ENCODE measurements at regions not wholly inside any gene's neighbourhood (a gene's known extent, or its start where the extent isn't known, plus 50 kb on each side); places are given as distances from the start of the nearest gene placed in this dataset.

DNA sequence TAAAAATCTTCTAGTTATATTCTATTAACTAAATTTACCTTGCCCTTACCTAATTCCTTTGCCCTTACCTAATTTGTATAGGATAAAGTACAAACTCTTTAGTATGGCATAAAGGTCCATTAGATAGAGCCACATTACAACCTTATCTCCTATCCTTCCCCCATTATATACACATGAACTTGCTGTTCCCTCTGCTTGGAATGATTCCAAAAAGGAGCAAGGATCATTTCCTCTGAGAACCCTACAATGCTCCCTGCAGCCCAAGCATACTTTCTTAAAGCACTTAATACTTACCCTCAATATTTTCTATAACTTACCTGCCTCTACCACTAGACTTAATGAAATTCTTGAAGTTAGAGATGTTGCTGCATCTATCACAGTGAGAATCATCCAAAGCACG, 118.9 kb upstream of the CCDC54 start:
- no peak for DNase-seq (ENCODE audit: low read depth)
- TF ChIP-seq CTCF (IDR thresholded peaks at IDR 0.05; ENCODE audit: insufficient read depth, low read depth, low read length), result no peak
- CTCF ChIA-PET, result interaction anchor here (2.2 kb wide), 1 partner anchor 172 kb away, joined by 7 read pairs; no protein-coding TSS in a partner anchor
- Histone ChIP-seq H3K36me3 (ENCODE audit: control insufficient read depth, insufficient read depth, low read length) (no peaks in the 10 kb centered on the region), H3K27me3 (ENCODE audit: control insufficient read depth, insufficient read depth, low read length) (no peaks in the 10 kb centered on the region), H3K4me3 (ENCODE audit: low read depth, low read length) (no peak overlapping the region)
- POLR2A ChIA-PET, result no interaction called here

GRCh38 chr3:107260207-107260606, 117.0 kb upstream of the CCDC54 start:
- ChIA-PET CTCF (interaction anchor here (1.1 to 2.2 kb wide), 5 partner anchors 8 to 170 kb away, joined by 4 to 14 read pairs (median 7); no protein-coding TSS in a partner anchor), POLR2A (interaction anchor here (0.6 kb wide), 1 partner anchor 441 kb away, joined by 3 read pairs; no protein-coding TSS in a partner anchor)
- H3K36me3 ChIP-seq (ENCODE audit: control insufficient read depth, insufficient read depth, low read length), result no peaks in the 10 kb centered on the region
- no peak for TF ChIP-seq CTCF (IDR thresholded peaks at IDR 0.05; ENCODE audit: insufficient read depth, low read depth, low read length)
- H3K27me3 ChIP-seq (ENCODE audit: control insufficient read depth, insufficient read depth, low read length), result no peaks in the 10 kb centered on the region
- no peak overlapping the region for H3K4me3 ChIP-seq (ENCODE audit: low read depth, low read length)
- no peak for DNase-seq (ENCODE audit: low read depth)

DNA sequence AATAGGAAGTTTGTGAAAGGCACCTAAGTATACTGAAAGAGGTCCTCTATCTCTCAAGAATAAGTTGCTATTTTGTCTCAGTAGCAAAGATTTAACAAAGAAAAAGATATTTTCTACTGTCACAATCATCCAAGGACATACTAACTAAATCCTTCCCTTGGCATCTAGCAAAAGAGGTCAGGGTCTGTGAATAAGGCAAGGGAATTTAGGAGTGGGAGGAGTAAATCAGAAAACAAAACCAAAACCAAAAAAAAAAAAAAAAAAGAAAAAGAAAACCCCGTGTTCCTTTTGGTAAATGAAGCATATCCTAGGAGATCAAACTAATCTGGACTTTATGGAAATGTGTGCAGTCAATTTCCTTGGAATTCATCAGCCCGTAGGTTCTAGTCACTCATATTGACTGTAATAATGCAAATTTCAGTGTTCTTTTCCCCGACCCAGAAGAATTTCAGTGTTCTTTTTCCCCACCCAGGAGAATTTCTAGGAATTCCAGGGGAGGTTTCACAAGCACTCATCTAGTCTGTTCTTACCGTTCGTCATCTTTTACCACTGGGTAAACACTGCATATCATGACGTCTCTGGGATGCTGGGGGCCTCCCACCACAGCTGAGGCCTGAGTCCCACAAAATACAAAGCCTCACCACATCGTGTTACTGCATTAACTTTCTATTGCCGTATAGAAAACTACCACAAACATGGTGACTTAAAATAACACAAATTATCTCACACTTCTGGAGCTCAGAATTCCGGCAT, 113.8 kb upstream of the CCDC54 start:
- no peaks in the 10 kb centered on the region for H3K36me3 ChIP-seq (ENCODE audit: control insufficient read depth, insufficient read depth, low read length)
- no peak overlapping the region; the same call in 1 of the 2 replicates for H3K4me3 ChIP-seq (ENCODE audit: low read depth, low read length)
- ChIA-PET POLR2A (no interaction called here), CTCF (interaction anchor here (1.3 kb wide), 1 partner anchor 8 kb away, joined by 7 read pairs; no protein-coding TSS in a partner anchor)
- DNase-seq (ENCODE audit: low read depth), result no peak
- TF ChIP-seq CTCF (IDR thresholded peaks at IDR 0.05; ENCODE audit: insufficient read depth, low read depth, low read length), result no peak
- no peaks in the 10 kb centered on the region for H3K27me3 ChIP-seq (ENCODE audit: control insufficient read depth, insufficient read depth, low read length)

- CTCF ChIA-PET, result no interaction called here
- H3K4me3 ChIP-seq (ENCODE audit: low read depth, low read length), result no peak overlapping the region
- no peaks in the 10 kb centered on the region for H3K36me3 ChIP-seq (ENCODE audit: control insufficient read depth, insufficient read depth, low read length)
- DNase-seq (ENCODE audit: low read depth), result no peak
- POLR2A ChIA-PET, result interaction anchor here (0.5 kb wide), 1 partner anchor 333 kb away, joined by 3 read pairs; no protein-coding TSS in a partner anchor
- TF ChIP-seq CTCF (IDR thresholded peaks at IDR 0.05; ENCODE audit: insufficient read depth, low read depth, low read length), result no peak
- H3K27me3 ChIP-seq (ENCODE audit: control insufficient read depth, insufficient read depth, low read length), result no peaks in the 10 kb centered on the region
Measured at GRCh38 chr3:107264888-107265287, 112.4 kb upstream of the CCDC54 start.

DNA sequence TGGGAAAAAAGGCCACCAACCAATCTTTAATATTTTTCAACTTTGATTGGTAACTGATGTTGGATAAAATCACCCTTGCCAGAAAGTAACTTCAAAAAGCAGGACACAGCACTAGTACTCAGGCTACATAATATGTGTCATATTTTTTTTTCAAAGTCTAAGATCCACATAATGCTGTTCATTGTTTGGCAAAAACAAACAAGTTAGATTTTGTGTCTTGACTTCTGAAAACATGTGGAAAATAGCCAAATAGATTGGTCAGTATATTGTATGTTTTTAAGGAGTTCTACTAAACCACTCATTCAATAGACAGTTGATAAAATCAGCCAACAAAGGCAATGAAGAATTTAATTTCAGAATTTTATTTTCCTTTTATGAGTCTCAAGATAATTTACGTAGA, 111.7 kb upstream of the CCDC54 start:
- no peak for TF ChIP-seq CTCF (IDR thresholded peaks at IDR 0.05; ENCODE audit: insufficient read depth, low read depth, low read length)
- ChIA-PET POLR2A (interaction anchor here (0.5 kb wide), 1 partner anchor 332 kb away, joined by 3 read pairs; no protein-coding TSS in a partner anchor), CTCF (interaction anchor here (5.1 kb wide), 1 partner anchor 164 kb away, joined by 33 read pairs; no protein-coding TSS in a partner anchor)
- Histone ChIP-seq H3K4me3 (ENCODE audit: low read depth, low read length) (no peak overlapping the region), H3K27me3 (ENCODE audit: control insufficient read depth, insufficient read depth, low read length) (no peaks in the 10 kb centered on the region), H3K36me3 (ENCODE audit: control insufficient read depth, insufficient read depth, low read length) (no peaks in the 10 kb centered on the region)
- no peak for DNase-seq (ENCODE audit: low read depth)
